ENCODE measurements at regions not wholly inside any gene's neighbourhood (a gene's known extent, or its start where the extent isn't known, plus 50 kb on each side); places are given as distances from the start of the nearest gene placed in this dataset.

DNA sequence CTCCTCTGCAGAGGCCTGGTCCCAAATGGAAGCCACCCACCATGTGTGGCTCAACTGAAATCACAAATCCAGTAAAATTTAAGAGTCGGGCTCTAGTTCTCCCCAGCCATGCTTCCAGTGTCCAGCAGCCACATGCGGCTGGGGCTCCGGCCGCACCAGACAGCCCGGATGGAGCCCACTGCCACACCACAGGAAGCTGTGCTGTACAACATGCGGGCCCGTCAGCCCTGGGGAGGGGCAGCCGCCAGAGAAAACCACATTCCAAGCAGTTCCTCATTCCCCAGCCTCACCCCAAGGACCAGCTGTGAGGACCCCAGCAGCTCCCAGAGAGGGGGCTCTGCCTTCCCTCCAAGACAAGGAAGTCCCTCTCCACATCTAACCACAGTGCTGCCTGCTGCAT is 135.0 kb downstream of the NCOR2 start:
- DNase-seq (ENCODE audit: low read depth), result no peak
- TF ChIP-seq, protein P1, sequence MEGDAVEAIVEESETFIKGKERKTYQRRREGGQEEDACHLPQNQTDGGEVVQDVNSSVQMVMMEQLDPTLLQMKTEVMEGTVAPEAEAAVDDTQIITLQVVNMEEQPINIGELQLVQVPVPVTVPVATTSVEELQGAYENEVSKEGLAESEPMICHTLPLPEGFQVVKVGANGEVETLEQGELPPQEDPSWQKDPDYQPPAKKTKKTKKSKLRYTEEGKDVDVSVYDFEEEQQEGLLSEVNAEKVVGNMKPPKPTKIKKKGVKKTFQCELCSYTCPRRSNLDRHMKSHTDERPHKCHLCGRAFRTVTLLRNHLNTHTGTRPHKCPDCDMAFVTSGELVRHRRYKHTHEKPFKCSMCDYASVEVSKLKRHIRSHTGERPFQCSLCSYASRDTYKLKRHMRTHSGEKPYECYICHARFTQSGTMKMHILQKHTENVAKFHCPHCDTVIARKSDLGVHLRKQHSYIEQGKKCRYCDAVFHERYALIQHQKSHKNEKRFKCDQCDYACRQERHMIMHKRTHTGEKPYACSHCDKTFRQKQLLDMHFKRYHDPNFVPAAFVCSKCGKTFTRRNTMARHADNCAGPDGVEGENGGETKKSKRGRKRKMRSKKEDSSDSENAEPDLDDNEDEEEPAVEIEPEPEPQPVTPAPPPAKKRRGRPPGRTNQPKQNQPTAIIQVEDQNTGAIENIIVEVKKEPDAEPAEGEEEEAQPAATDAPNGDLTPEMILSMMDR (conservative IDR thresholded peaks at IDR 0.05; ENCODE audit: low read depth, low read length), result no peak
- no peak overlapping the region for H3K4me3 ChIP-seq (ENCODE audit: low read depth, low read length)

DNA sequence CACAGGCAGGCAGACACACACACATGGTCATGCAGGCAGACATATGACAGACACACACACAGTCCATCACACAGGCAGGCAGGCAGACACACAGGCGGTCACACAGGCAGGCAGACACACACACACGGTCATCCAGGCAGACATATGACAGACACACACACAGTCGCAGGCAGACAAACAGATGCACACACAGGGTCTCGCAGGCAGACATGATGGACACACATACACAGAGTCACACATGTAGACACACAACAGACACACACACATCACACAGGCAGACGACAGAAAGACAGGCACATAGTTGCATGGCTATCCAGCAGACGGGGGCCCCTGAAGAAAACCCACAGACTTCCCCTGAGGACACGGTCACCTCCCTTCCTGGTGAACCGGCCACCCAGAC is 135.4 kb downstream of the NCOR2 start:
- TF ChIP-seq, protein P1 (conservative IDR thresholded peaks at IDR 0.05; ENCODE audit: low read depth, low read length), result no peak
- H3K4me3 ChIP-seq (ENCODE audit: low read depth, low read length), result no peak overlapping the region
- no peak for DNase-seq (ENCODE audit: low read depth)

DNA sequence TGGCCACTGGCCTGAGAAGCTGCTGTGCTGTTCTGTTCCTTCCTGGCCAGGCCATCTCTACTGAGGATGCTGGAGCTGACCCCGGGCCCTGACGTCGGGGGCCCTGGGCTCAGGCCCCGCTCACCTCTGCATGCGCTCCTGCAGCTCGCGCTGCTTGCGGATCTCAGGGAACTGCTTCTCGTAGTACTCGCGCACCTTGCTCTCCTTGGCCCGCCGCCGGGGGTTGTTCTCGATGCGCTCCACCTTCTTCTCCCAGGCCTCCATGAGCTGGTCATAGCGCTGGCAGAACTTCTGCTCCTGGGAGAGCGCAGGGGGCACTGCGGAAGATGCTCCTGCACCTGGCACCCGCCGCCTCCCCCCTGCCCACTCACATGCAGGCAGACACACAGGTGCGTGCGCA is 135.6 kb downstream of the RFLNA start:
- H3K4me3 ChIP-seq (ENCODE audit: low read depth, low read length), result no peak overlapping the region
- DNase-seq (ENCODE audit: low read depth), result no peak
- TF ChIP-seq, protein P1 (conservative IDR thresholded peaks at IDR 0.05; ENCODE audit: low read depth, low read length), result no peak

DNA sequence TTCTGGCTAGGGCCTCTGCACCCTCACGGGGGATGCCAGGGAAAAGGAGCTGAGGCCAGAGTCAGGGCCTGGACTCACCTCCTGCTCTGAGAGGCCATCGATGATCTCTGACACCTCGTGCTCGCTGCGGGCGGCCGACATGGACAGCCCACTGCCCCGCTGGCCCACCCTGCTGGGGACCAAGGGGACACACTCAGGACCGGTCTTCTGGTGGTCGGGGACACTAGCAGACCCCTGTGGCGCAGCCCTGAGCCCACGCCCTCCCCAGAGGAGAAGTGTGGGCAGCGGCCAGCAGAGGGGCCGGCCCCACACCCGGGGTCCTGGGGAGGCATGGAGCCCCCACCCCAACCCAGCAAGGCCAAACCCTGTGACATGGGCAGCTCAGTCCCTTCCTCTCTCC is 134.6 kb downstream of the RFLNA start:
- DNase-seq (ENCODE audit: low read depth), result no peak
- no peak overlapping the region for H3K4me3 ChIP-seq (ENCODE audit: low read depth, low read length)
- TF ChIP-seq, protein P1 (conservative IDR thresholded peaks at IDR 0.05; ENCODE audit: low read depth, low read length), result no peak

DNA sequence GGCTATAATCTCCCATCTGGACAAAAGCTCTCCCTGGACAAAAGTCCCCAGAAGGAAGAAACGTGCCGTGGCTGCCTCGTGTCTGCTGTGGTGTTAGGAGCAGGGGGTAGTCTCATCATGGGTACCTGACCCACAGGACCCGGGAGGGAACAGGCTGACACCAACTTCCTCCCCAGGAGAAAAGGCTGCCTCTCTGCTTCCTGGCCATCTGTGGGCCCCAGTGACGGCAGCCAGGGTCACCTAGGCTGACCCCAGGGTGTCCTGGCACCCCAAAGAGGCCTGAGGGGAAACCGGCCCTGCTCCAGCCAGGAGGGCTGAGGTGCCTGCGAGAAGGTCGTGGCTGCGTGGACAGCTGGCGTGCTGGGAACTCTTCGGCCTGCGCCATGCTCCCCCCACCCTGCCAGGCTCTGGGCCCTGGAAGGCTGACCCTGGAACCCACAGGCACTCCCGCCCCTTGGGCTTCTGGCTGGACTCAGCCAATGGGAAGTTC is 133.9 kb downstream of the RFLNA start:
- TF ChIP-seq, protein P1 (conservative IDR thresholded peaks at IDR 0.05; ENCODE audit: low read depth, low read length), result no peak
- no peak overlapping the region for H3K4me3 ChIP-seq (ENCODE audit: low read depth, low read length)
- DNase-seq (ENCODE audit: low read depth), result no peak

DNA sequence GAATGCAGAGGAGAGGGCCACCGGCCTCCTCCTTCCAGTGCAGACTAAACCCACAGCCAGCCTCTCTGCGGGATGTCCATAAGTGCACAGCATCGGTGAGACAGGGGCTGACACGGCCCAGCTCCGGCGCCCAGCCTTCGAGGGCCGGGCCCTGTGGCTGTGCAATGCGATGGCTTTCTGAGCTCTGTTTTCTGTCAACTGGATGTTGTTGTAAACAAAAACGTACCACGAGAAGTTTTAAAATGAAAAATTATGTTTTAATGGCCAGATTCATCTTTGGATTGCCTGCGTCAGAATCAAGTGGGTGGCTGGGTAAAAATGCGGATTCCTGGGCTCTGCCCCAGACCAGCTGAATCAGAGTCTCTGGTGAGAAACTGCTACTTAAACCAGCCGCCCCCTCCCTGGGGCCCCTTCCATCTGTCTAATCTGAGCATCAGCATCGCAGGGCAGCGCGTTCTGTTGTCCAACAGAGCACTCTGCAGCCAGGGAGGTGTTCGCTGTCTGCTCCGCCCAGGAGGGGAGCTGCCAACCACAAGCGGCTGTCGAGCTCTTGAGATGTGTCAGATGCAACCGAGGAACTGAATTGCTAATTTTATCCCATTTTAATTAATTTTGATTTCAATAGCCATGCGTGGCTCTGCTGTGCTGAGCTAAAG is 133.4 kb downstream of the RFLNA start:
- H3K4me3 ChIP-seq (ENCODE audit: low read depth, low read length), result no peak overlapping the region
- TF ChIP-seq, protein P1 (conservative IDR thresholded peaks at IDR 0.05; ENCODE audit: low read depth, low read length), result no peak
- no peak for DNase-seq (ENCODE audit: low read depth)

All from epithelial cell of proximal tubule (primary cell).